NCI-H446 treated with DMSO at 0.1 percent for 48 hours (cell line): ENCODE measurements at regions not wholly inside any gene's neighbourhood (a gene's known extent, or its start where the extent isn't known, plus 50 kb on each side); places are given as distances from the start of the nearest gene placed in this dataset.

Experiments used
- DNase-seq: peaks from one replicate; lab custom pipeline; 2025; lab: John Stamatoyannopoulos, UW

GRCh38 chr4:157509341-157509740 lies 288.8 kb downstream of the GRIA2 start:
- peak; percentile 33 for DNase-seq

GRCh38 chr4:157502656-157503055 lies 282.1 kb downstream of the GRIA2 start:
- no peak for DNase-seq

GRCh38 chr4:157459785-157460184 lies 239.3 kb downstream of the GRIA2 start:
- no peak for DNase-seq

GRCh38 chr4:157447195-157447594 lies 226.7 kb downstream of the GRIA2 start:
- no peak for DNase-seq

GRCh38 chr4:157444014-157444413 lies 223.5 kb downstream of the GRIA2 start:
- DNase-seq = no peak

- DNase-seq = no peak
Observed at GRCh38 chr4:157443537-157443936, 223.0 kb downstream of the GRIA2 start.

GRCh38 chr4:157425897-157426296 lies 205.4 kb downstream of the GRIA2 start:
- DNase-seq = no peak

GRCh38 chr4:157423526-157424020 lies 203.0 kb downstream of the GRIA2 start:
- no peak for DNase-seq

GRCh38 chr4:157421365-157421764 lies 200.8 kb downstream of the GRIA2 start:
- no peak for DNase-seq
